ENCODE measurements at regions not wholly inside any gene's neighbourhood (a gene's known extent, or its start where the extent isn't known, plus 50 kb on each side); places are given as distances from the start of the nearest gene placed in this dataset.

- Histone ChIP-seq H3K4me2 (ENCODE audit: low read depth, low read length, poor library complexity, severe bottlenecking) (no peak overlapping the region), H3K36me3 (ENCODE audit: low read length) (peaks cover 20% of the 10 kb centered on the region), H3K9me3 (ENCODE audit: insufficient read depth, low read length) (no peaks in the 10 kb centered on the region), H3K27ac (ENCODE audit: low read depth, low read length) (no peak overlapping the region), H4K20me1 (ENCODE audit: low read depth, low read length) (no peaks in the 10 kb centered on the region), H3K9ac (ENCODE audit: low read length) (no peak overlapping the region), H3K79me2 (ENCODE audit: insufficient read depth, low read length) (no peaks in the 10 kb centered on the region), H3K4me3 (ENCODE audit: insufficient read depth, low read length, poor library complexity, severe bottlenecking) (no peak overlapping the region), H3F3A (ENCODE audit: insufficient read depth) (no peaks in the 10 kb centered on the region), H2AFZ (ENCODE audit: low read depth, low read length, severe bottlenecking) (no peak overlapping the region), H3K9me2 (replicated peaks; ENCODE audit: insufficient read depth, low read length) (no peaks in the 10 kb centered on the region), H3K27me3 (ENCODE audit: low read length) (no peaks in the 10 kb centered on the region)
- TF ChIP-seq CTCF (IDR thresholded peaks at IDR 0.05; ENCODE audit: insufficient read depth, low read length, poor library complexity, severe bottlenecking): no peak
- no peak for TF ChIP-seq EZH2phosphoT487 (conservative IDR thresholded peaks at IDR 0.05; ENCODE audit: low read length)
Measured at GRCh38 chr6:11292091-11292490, 59.6 kb upstream of the NEDD9 start.

- no peaks in the 10 kb centered on the region for H3K79me2 ChIP-seq (ENCODE audit: insufficient read depth, low read length)
- H3F3A ChIP-seq (ENCODE audit: insufficient read depth): no peaks in the 10 kb centered on the region
- H3K9me3 ChIP-seq (ENCODE audit: insufficient read depth, low read length): no peaks in the 10 kb centered on the region
- no peaks in the 10 kb centered on the region for H3K27me3 ChIP-seq (ENCODE audit: low read length)
- no peak overlapping the region for H3K27ac ChIP-seq (ENCODE audit: low read depth, low read length)
- no peak overlapping the region for H3K4me2 ChIP-seq (ENCODE audit: low read depth, low read length, poor library complexity, severe bottlenecking)
- no peak overlapping the region for H2AFZ ChIP-seq (ENCODE audit: low read depth, low read length, severe bottlenecking)
- H3K9me2 ChIP-seq (replicated peaks; ENCODE audit: insufficient read depth, low read length): no peaks in the 10 kb centered on the region
- peaks cover 19% of the 10 kb centered on the region for H3K36me3 ChIP-seq (ENCODE audit: low read length)
- no peak overlapping the region for H3K4me3 ChIP-seq (ENCODE audit: insufficient read depth, low read length, poor library complexity, severe bottlenecking)
- no peak overlapping the region for H3K9ac ChIP-seq (ENCODE audit: low read length)
- H4K20me1 ChIP-seq (ENCODE audit: low read depth, low read length): no peaks in the 10 kb centered on the region
- TF ChIP-seq CTCF (IDR thresholded peaks at IDR 0.05; ENCODE audit: insufficient read depth, low read length, poor library complexity, severe bottlenecking) (no peak), EZH2phosphoT487 (conservative IDR thresholded peaks at IDR 0.05; ENCODE audit: low read length) (no peak)
Measured at GRCh38 chr6:11291582-11291981, 59.1 kb upstream of the NEDD9 start.

DNA sequence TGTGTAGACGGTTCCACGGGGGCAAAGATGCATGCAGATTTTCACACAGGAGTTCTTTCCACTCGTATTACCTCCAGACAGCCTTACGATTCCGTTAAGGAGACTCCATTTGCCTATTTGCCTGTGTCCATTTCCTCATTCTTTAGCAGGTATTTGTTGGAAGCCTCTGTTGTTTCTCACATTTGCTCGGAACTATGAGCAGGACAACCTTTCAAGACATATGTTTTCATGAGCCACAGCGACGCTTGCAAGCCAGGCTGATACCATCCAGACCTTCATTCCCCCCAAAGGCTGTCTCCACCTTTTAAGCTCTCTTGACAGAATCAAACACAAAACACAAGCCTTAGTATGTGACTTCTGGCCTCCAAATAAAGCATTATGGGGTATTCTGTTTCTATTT lies 57.6 kb upstream of the NEDD9 start:
- H3K36me3 ChIP-seq (ENCODE audit: low read length): peaks cover 11% of the 10 kb centered on the region; the same call in 1 of the 2 replicates
- no peaks in the 10 kb centered on the region for H3F3A ChIP-seq (ENCODE audit: insufficient read depth)
- no peak overlapping the region for H3K27ac ChIP-seq (ENCODE audit: low read depth, low read length)
- no peak overlapping the region for H3K9ac ChIP-seq (ENCODE audit: low read length)
- H3K4me3 ChIP-seq (ENCODE audit: insufficient read depth, low read length, poor library complexity, severe bottlenecking): no peak overlapping the region
- H3K79me2 ChIP-seq (ENCODE audit: insufficient read depth, low read length): no peaks in the 10 kb centered on the region
- H3K9me3 ChIP-seq (ENCODE audit: insufficient read depth, low read length): no peaks in the 10 kb centered on the region
- no peaks in the 10 kb centered on the region for H3K9me2 ChIP-seq (replicated peaks; ENCODE audit: insufficient read depth, low read length)
- H2AFZ ChIP-seq (ENCODE audit: low read depth, low read length, severe bottlenecking): no peak overlapping the region
- TF ChIP-seq EZH2phosphoT487 (conservative IDR thresholded peaks at IDR 0.05; ENCODE audit: low read length) (no peak), CTCF (IDR thresholded peaks at IDR 0.05; ENCODE audit: insufficient read depth, low read length, poor library complexity, severe bottlenecking) (no peak)
- H3K27me3 ChIP-seq (ENCODE audit: low read length): no peaks in the 10 kb centered on the region
- H3K4me2 ChIP-seq (ENCODE audit: low read depth, low read length, poor library complexity, severe bottlenecking): no peak overlapping the region
- no peaks in the 10 kb centered on the region for H4K20me1 ChIP-seq (ENCODE audit: low read depth, low read length)

Data from SU-DHL-6 (cell line).